Ovary (tissue), 7 donors: ENCODE measurements at regions not wholly inside any gene's neighbourhood (a gene's known extent, or its start where the extent isn't known, plus 50 kb on each side); places are given as distances from the start of the nearest gene placed in this dataset.

Experiments used
- DNase-seq, 5 donors: peaks; one replicate each; pipeline ENCODE4 v3.0.0-alpha.2; 2019 to 2020
- H3K27ac ChIP-seq, 2 donors: fragments of 200-600 bp; one replicate each; pipeline versions ENCODE4 v1.5.1 to v1.8.0; 2019 to 2022
- H3K27me3 ChIP-seq: fragments of 200-600 bp; one replicate; pipeline ENCODE4 v1.8.0; 2022
- H3K36me3 ChIP-seq: fragments of 200-600 bp; sonication (generic); one replicate; pipeline ENCODE4 v1.5.1; 2019
- H3K4me1 ChIP-seq: one replicate; pipeline ENCODE4 v1.8.1; 2013; ENCODE audit warnings: mild to moderate bottlenecking, moderate library complexity; ENCODE audit not compliant: insufficient read depth
- H3K4me3 ChIP-seq: fragments of 200-600 bp; sonication (generic); one replicate; pipeline ENCODE4 v1.5.1; 2017
- H3K9me3 ChIP-seq, 2 donors: fragments of 200-600 bp in 1 of 2; sonication (generic) in 1 of 2; one replicate each; pipeline versions ENCODE4 v1.5.1 to v1.8.1; 2013 to 2019; ENCODE audit warnings: mild to moderate bottlenecking in 1 of 2, moderate library complexity in 1 of 2
- CTCF ChIP-seq, 3 donors: fragments of 450-650 bp in 2 of 3; fragments of 200-600 bp in 1 of 3; IDR thresholded peaks; one replicate each; pipeline versions ENCODE4 v1.5.1 to v1.8.0; 2016 to 2022; ENCODE audit warnings: antibody characterized with exemption in 3 of 3, mild to moderate bottlenecking in 1 of 3
- EP300 ChIP-seq: sonication (generic); formaldehyde crosslinking; IDR thresholded peaks from one replicate; pipeline ENCODE4 v1.6.1; 2017; ENCODE audit warnings: antibody characterized with exemption
- POLR2A ChIP-seq: fragments of 450-650 bp; IDR thresholded peaks from one replicate; pipeline ENCODE4 v1.6.1; 2017; ENCODE audit warnings: antibody characterized with exemption, mild to moderate bottlenecking, moderate library complexity
- WGBS, 3 donors: extraction: QIAGEN DNeasy Blood & Tissue Kit in 1 of 3; methylation state at CpG; one replicate each; pipeline versions ENCODE4 v1.1.5 to v1.1.7; 2013 to 2017; 5-methylcytosine and 5-hydroxymethylcytosine counted together
- intact Hi-C, 4 donors: fragments of 100-400 bp; cut with DNase I; formaldehyde crosslinking; loops; one replicate each; pipeline versions ENCODE4 v1.11.0 to v1.15.1; 2022 to 2023
- donor health status: DM: no; HTN: no; CAD: no; lungs with moderate emphysema.
- donor health status: DM: no; HTN: no; CAD: no.
- donor health status: Bipolar disorder and iron deficiency.
- donor health status: DM: no; HTN: no; CAD: no.
- donor health status: DM: yes; HTN: yes; CAD: no.

GRCh38 chr12:115042341-115042740 lies 358.4 kb upstream of the TBX3 start:
- H3K9me3 ChIP-seq = no peaks in the 10 kb centered on the region
- no peak overlapping the region for H3K4me3 ChIP-seq
- H3K4me1 ChIP-seq = no peaks in the 10 kb centered on the region
- H3K27ac ChIP-seq = no peak overlapping the region
- TF ChIP-seq POLR2A (no peak), CTCF (IDR thresholded peaks at IDR 0.05) (no peak), EP300 (no peak)
- H3K27me3 ChIP-seq = no peaks in the 10 kb centered on the region
- intact Hi-C loops = no loop called here
- no peaks in the 10 kb centered on the region for H3K36me3 ChIP-seq
- DNase-seq = no peak

- Histone ChIP-seq H3K4me1 (no peaks in the 10 kb centered on the region), H3K36me3 (no peaks in the 10 kb centered on the region), H3K4me3 (no peak overlapping the region), H3K27ac (no peak overlapping the region), H3K27me3 (no peaks in the 10 kb centered on the region), H3K9me3 (no peaks in the 10 kb centered on the region)
- intact Hi-C loops = no loop called here
- TF ChIP-seq EP300 = no peak
- TF ChIP-seq POLR2A = no peak
- no peak for TF ChIP-seq CTCF (IDR thresholded peaks at IDR 0.05)
- WGBS, 3 donors = 45 to 51% (median 49%) methylated on average over 2 of the region's 2 CpGs
- no peak for DNase-seq
Measured at GRCh38 chr12:115037830-115038229, 353.9 kb upstream of the TBX3 start.

GRCh38 chr12:115035535-115036107 lies 351.6 kb upstream of the TBX3 start:
- 27 to 40% (median 33%) methylated on average over 2 of the region's 2 CpGs for WGBS, 3 donors
- no peaks in the 10 kb centered on the region for H3K27me3 ChIP-seq
- no peaks in the 10 kb centered on the region for H3K9me3 ChIP-seq
- H3K4me3 ChIP-seq = no peak overlapping the region
- TF ChIP-seq POLR2A (no peak), EP300 (no peak), CTCF (IDR thresholded peaks at IDR 0.05) (no peak)
- no peak for DNase-seq
- H3K27ac ChIP-seq = no peak overlapping the region
- H3K36me3 ChIP-seq = no peaks in the 10 kb centered on the region
- H3K4me1 ChIP-seq = no peaks in the 10 kb centered on the region
- intact Hi-C loops = no loop called here

GRCh38 chr12:115032521-115032920 lies 348.5 kb upstream of the TBX3 start:
- H3K36me3 ChIP-seq = no peaks in the 10 kb centered on the region
- no peak for TF ChIP-seq EP300
- TF ChIP-seq CTCF (IDR thresholded peaks at IDR 0.05) = no peak
- TF ChIP-seq POLR2A = no peak
- 76 to 84% (median 79%) methylated on average over 3 of the region's 3 CpGs for WGBS, 3 donors
- no peaks in the 10 kb centered on the region for H3K9me3 ChIP-seq
- no peak for DNase-seq
- intact Hi-C loops = no loop called here
- H3K27ac ChIP-seq = no peak overlapping the region
- no peak overlapping the region for H3K4me3 ChIP-seq
- no peaks in the 10 kb centered on the region for H3K4me1 ChIP-seq
- no peaks in the 10 kb centered on the region for H3K27me3 ChIP-seq
